Lung (tissue), 11 donors: ENCODE measurements at regions not wholly inside any gene's neighbourhood (a gene's known extent, or its start where the extent isn't known, plus 50 kb on each side); places are given as distances from the start of the nearest gene placed in this dataset.

Experiments
- ATAC-seq: fragments of 200-7000 bp; cut with Tn5 transposase; one replicate; pipeline ENCODE4 v1.9.1; 2020; ENCODE audit warnings: moderate number of reproducible peaks; ENCODE audit not compliant: insufficient read depth, low FRiP score
- DNase-seq, 3 donors: peaks; one replicate each; pipeline ENCODE4 v3.0.0-alpha.2; 2013 to 2017
- H3K27ac ChIP-seq, 2 donors: one replicate each; pipeline ENCODE4 v1.5.1; 2013; ENCODE audit warnings: mild to moderate bottlenecking in 2 of 2, moderate library complexity in 2 of 2, control low read depth in 1 of 2, inconsistent platforms in 1 of 2, low read depth in 1 of 2, low read length in 1 of 2
- H3K27me3 ChIP-seq, 3 donors: one replicate each; pipeline ENCODE4 v1.5.1; 2013; ENCODE audit warnings: low read length in 2 of 3; ENCODE audit not compliant: control insufficient read depth in 3 of 3, insufficient read depth in 3 of 3
- H3K36me3 ChIP-seq, 4 donors: one replicate each; pipeline ENCODE4 v1.5.1; 2013; ENCODE audit warnings: low read length in 4 of 4, mild to moderate bottlenecking in 1 of 4, moderate library complexity in 1 of 4; ENCODE audit not compliant: control insufficient read depth in 4 of 4, insufficient read depth in 4 of 4
- H3K4me1 ChIP-seq, 5 donors: one replicate each; pipeline ENCODE4 v1.5.1; 2013; ENCODE audit warnings: low read length in 5 of 5, mild to moderate bottlenecking in 2 of 5, moderate library complexity in 1 of 5; ENCODE audit not compliant: control insufficient read depth in 5 of 5, insufficient read depth in 5 of 5
- H3K4me3 ChIP-seq: one replicate; pipeline ENCODE4 v1.5.1; 2013; ENCODE audit warnings: mild to moderate bottlenecking, control low read depth, moderate library complexity
- H3K9ac ChIP-seq, 2 donors: one replicate each; pipeline ENCODE4 v1.5.1; 2013; ENCODE audit warnings: low read length in 2 of 2, control low read depth in 1 of 2; ENCODE audit not compliant: insufficient read depth in 1 of 2
- H3K9me3 ChIP-seq, 4 donors: one replicate each; pipeline ENCODE4 v1.5.1; 2013; ENCODE audit warnings: low read length in 3 of 4, mild to moderate bottlenecking in 1 of 4, moderate library complexity in 1 of 4; ENCODE audit not compliant: control insufficient read depth in 4 of 4, insufficient read depth in 3 of 4
- CTCF ChIP-seq: IDR thresholded peaks from 2 replicates; pipeline ENCODE4 v1.5.1; 2012; ENCODE audit warnings: mild to moderate bottlenecking; ENCODE audit errors: control extremely low read depth, extremely low read depth
- WGBS, 2 donors: extraction: QIAGEN DNeasy Blood & Tissue Kit; methylation state at CpG; one replicate each; pipeline ENCODE4 v1.1.7; 2013; 5-methylcytosine and 5-hydroxymethylcytosine counted together
- donor health status: control.
- donor health status: control.
- donor health status: Bipolar disorder and iron deficiency.
- donor health status: healthy.
- donor health status: DM: yes; HTN: yes; CAD: no.

- Histone ChIP-seq H3K9ac (no peak overlapping the region), H3K36me3 (no peaks in the 10 kb centered on the region), H3K27ac (no peak overlapping the region), H3K9me3 (peaks cover 0 to 3% (median 0%) of the 10 kb centered on the region in 4 donors), H3K27me3 (no peaks in the 10 kb centered on the region), H3K4me1 (no peaks in the 10 kb centered on the region), H3K4me3 (no peak overlapping the region)
- TF ChIP-seq CTCF = no peak
- DNase-seq (no peak), ATAC-seq (no peak)
- WGBS, 2 donors = 72 to 74% methylated on average over 1 of the region's 1 CpG
Observed at GRCh38 chr6:88321306-88321705, 155.2 kb upstream of the CNR1 start.

- 92 to 94% methylated on average over 10 of the region's 10 CpGs for WGBS, 2 donors
- no peaks in the 10 kb centered on the region for H3K4me1 ChIP-seq
- DNase-seq (no peak), ATAC-seq (no peak)
- no peaks in the 10 kb centered on the region for H3K36me3 ChIP-seq
- no peak overlapping the region for H3K4me3 ChIP-seq
- H3K27me3 ChIP-seq = no peaks in the 10 kb centered on the region
- H3K9me3 ChIP-seq = peaks cover 0 to 9% (median 0%) of the 10 kb centered on the region in 4 donors
- H3K27ac ChIP-seq = no peak overlapping the region
- no peak overlapping the region for H3K9ac ChIP-seq
- no peak for TF ChIP-seq CTCF
Observed at GRCh38 chr6:88311561-88311960, 145.4 kb upstream of the CNR1 start.

- no peak overlapping the region for H3K27ac ChIP-seq
- no peaks in the 10 kb centered on the region for H3K4me1 ChIP-seq
- ATAC-seq (no peak), DNase-seq (no peak)
- H3K9me3 ChIP-seq = peaks cover 0 to 3% (median 0%) of the 10 kb centered on the region in 4 donors
- H3K9ac ChIP-seq = no peak overlapping the region
- no peaks in the 10 kb centered on the region for H3K36me3 ChIP-seq
- H3K4me3 ChIP-seq = no peak overlapping the region
- no peak for TF ChIP-seq CTCF
- WGBS, 2 donors = 69 to 83% methylated on average over 1 of the region's 1 CpG
- H3K27me3 ChIP-seq = no peaks in the 10 kb centered on the region
Observed at GRCh38 chr6:88304520-88304919, 138.4 kb upstream of the CNR1 start.

- DNase-seq (no peak), ATAC-seq (no peak)
- Histone ChIP-seq H3K27ac (no peak overlapping the region), H3K27me3 (no peaks in the 10 kb centered on the region), H3K36me3 (no peaks in the 10 kb centered on the region), H3K4me1 (no peaks in the 10 kb centered on the region), H3K4me3 (no peak overlapping the region), H3K9me3 (peaks cover 0 to 3% (median 0%) of the 10 kb centered on the region in 4 donors), H3K9ac (no peak overlapping the region)
- no peak for TF ChIP-seq CTCF
Observed at GRCh38 chr6:88302769-88303225, 136.7 kb upstream of the CNR1 start.
